Stimulated activated CD4-positive, alpha-beta T cell treated with anti-CD3 and anti-CD28 coated beads, Interleukin-2, amount 100 ng/mL, for 48 hours (primary cell): ENCODE measurements at regions not wholly inside any gene's neighbourhood (a gene's known extent, or its start where the extent isn't known, plus 50 kb on each side); places are given as distances from the start of the nearest gene placed in this dataset.
"Not testable (repeated sequence)": the region's sequence is repeated elsewhere in the genome, so short reads cannot be mapped to it uniquely, and the experiment has no call there.

Source experiments
- DNase-seq, 2 donors: peaks; one replicate each; pipeline ENCODE4 v3.0.0-alpha.2; 2020

- not testable (repeated sequence) for DNase-seq
These were observed 129.2 kb downstream of the KBTBD2 start for GRCh38 chr7:32762206-32762924.

GRCh38 chr7:32761451-32762205, 129.9 kb downstream of the KBTBD2 start:
- no peak for DNase-seq

GRCh38 chr7:32760755-32761154, 130.8 kb downstream of the KBTBD2 start:
- DNase-seq = not testable (repeated sequence)

GRCh38 chr7:32759859-32760258, 131.7 kb downstream of the KBTBD2 start:
- not testable (repeated sequence) for DNase-seq

- DNase-seq = not testable (repeated sequence)
These were observed 137.7 kb downstream of the KBTBD2 start for GRCh38 chr7:32753872-32754271.

GRCh38 chr7:32748337-32748736, 143.2 kb downstream of the KBTBD2 start:
- DNase-seq = not testable (repeated sequence)

- not testable (repeated sequence) for DNase-seq
These were observed 144.0 kb downstream of the KBTBD2 start for GRCh38 chr7:32747443-32748148.

- DNase-seq = not testable (repeated sequence)
These were observed 149.6 kb downstream of the KBTBD2 start for GRCh38 chr7:32741853-32742476.

GRCh38 chr7:32739749-32740148, 151.8 kb downstream of the KBTBD2 start:
- DNase-seq = not testable (repeated sequence)

- not testable (repeated sequence) for DNase-seq
These were observed 153.2 kb downstream of the KBTBD2 start for GRCh38 chr7:32738390-32738789.

- DNase-seq = not testable (repeated sequence)
These were observed 158.8 kb downstream of the KBTBD2 start for GRCh38 chr7:32732767-32733166.

GRCh38 chr7:32729335-32729675, 162.3 kb downstream of the KBTBD2 start:
- not testable (repeated sequence) for DNase-seq

GRCh38 chr7:32728412-32729334, 162.9 kb downstream of the KBTBD2 start:
- DNase-seq = peak; percentile 26 to 27

GRCh38 chr7:32727483-32728411, 163.8 kb downstream of the KBTBD2 start:
- DNase-seq = peak; percentile 16 to 32

- DNase-seq = not testable (repeated sequence)
These were observed 168.7 kb downstream of the KBTBD2 start for GRCh38 chr7:32722837-32723236.

GRCh38 chr7:32694182-32694581, 197.4 kb downstream of the KBTBD2 start:
- DNase-seq = no peak

- not testable (repeated sequence) for DNase-seq
These were observed 196.9 kb downstream of the AVL9 start for GRCh38 chr7:32691965-32692815.

- DNase-seq = not testable (repeated sequence)
These were observed 192.8 kb downstream of the AVL9 start for GRCh38 chr7:32688092-32688491.

GRCh38 chr7:32681174-32681518, 185.9 kb downstream of the AVL9 start:
- no peak for DNase-seq
